K562 (cell line): ENCODE measurements at regions not wholly inside any gene's neighbourhood (a gene's known extent, or its start where the extent isn't known, plus 50 kb on each side); places are given as distances from the start of the nearest gene placed in this dataset.

Source experiments
- ATAC-seq: fragments of 200-7000 bp; cut with Tn5 transposase; 3 replicates; pipeline ENCODE4 v1.9.1; 2020; ENCODE audit warnings: moderate library complexity
- BruUV-seq: library from RNA; stranded (reverse); fragments of 400-500 nt; replicated peaks from 2 replicates; lab custom pipeline; 2021; lab: Mats Ljungman, UMichigan
- CTCF ChIA-PET: fragments of 300-600 bp; formaldehyde crosslinking; extraction: SDS; loops from one replicate; lab custom pipeline; 2021; ENCODE audit warnings: low intra/inter-chr PET ratio; lab: Yijun Ruan, JAX
- POLR2A ChIA-PET: fragments of 300-600, 350-650 bp; sonication (Branson Sonifier 250); formaldehyde crosslinking; extraction: SDS; loops from one replicate; lab custom pipeline; 2021; ENCODE audit warnings: antibody characterized with exemption, inconsistent platforms; lab: Yijun Ruan, JAX
- DNase-seq, 4 experiments: peaks; one replicate each; pipeline versions ENCODE4 v3.0.0 to v3.0.0-alpha.2; 2011 to 2018; ENCODE audit warnings: low spot score in 3 of 4, mixed read lengths in 3 of 4; ENCODE audit errors: extremely low read depth in 1 of 4
- FAIRE-seq: peaks from 2 replicates; lab custom pipeline; 2011; peaks lifted over from hg19 to GRCh38; lab: Jason Lieb, UNC
- H2AFZ ChIP-seq: 2 replicates; pipeline ENCODE4 v1.6.0; 2011; ENCODE audit warnings: low read depth, low read length, control low read depth, inconsistent platforms
- H3K27ac ChIP-seq: fragments of 200-600 bp; 3 replicates; pipeline ENCODE4 v1.8.0; 2011; ENCODE audit warnings: low read depth, mild to moderate bottlenecking, control low read depth, inconsistent platforms, low read length, moderate library complexity, mixed read lengths; ENCODE audit errors: extremely low read depth
- H3K27me3 ChIP-seq, 2 experiments: fragments of 300-600 bp in 1 of 2; 2 replicates in 1 of 2; 3 replicates in 1 of 2; pipeline versions ENCODE4 v1.6.0 to v1.8.0; 2011; ENCODE audit warnings: inconsistent platforms in 2 of 2, low read length in 2 of 2, mild to moderate bottlenecking in 1 of 2, mixed read lengths in 1 of 2, moderate library complexity in 1 of 2; ENCODE audit not compliant: control insufficient read depth in 2 of 2, insufficient read depth in 2 of 2
- H3K36me3 ChIP-seq: fragments of 300-600 bp; 3 replicates; pipeline ENCODE4 v1.8.0; 2011; ENCODE audit warnings: mild to moderate bottlenecking, low read length, inconsistent platforms; ENCODE audit not compliant: control insufficient read depth, insufficient read depth
- H3K4me1 ChIP-seq, 2 experiments: fragments of 200-600 bp in 1 of 2; replicated peaks in 1 of 2; 2 replicates in 1 of 2; 3 replicates in 1 of 2; pipeline versions ENCODE4 v1.5.1 to v1.8.0; 2011; ENCODE audit warnings: inconsistent platforms in 2 of 2, low read length in 2 of 2, mild to moderate bottlenecking in 1 of 2, mixed read lengths in 1 of 2, moderate library complexity in 1 of 2; ENCODE audit not compliant: control insufficient read depth in 2 of 2, insufficient read depth in 2 of 2
- H3K4me2 ChIP-seq: 2 replicates; pipeline ENCODE4 v1.6.1; 2011; ENCODE audit warnings: low read length, control low read depth, inconsistent platforms, mixed read lengths; ENCODE audit not compliant: insufficient read depth
- H3K4me3 ChIP-seq: fragments of 200-600 bp; sonication (generic), shearing (Covaris generic); 2 replicates; pipeline ENCODE4 v1.5.1; 2016; ENCODE audit warnings: control low read depth, inconsistent platforms
- H3K79me2 ChIP-seq: fragments of 200-600 bp; 3 replicates; pipeline ENCODE4 v1.8.0; 2011; ENCODE audit warnings: low read length, inconsistent platforms; ENCODE audit not compliant: control insufficient read depth, insufficient read depth
- H3K9ac ChIP-seq, 2 experiments: 2 replicates each; pipeline versions ENCODE4 v1.6.0 to v1.6.1; 2011; ENCODE audit warnings: low read depth in 2 of 2, low read length in 2 of 2, control low read depth in 1 of 2, inconsistent platforms in 1 of 2, mild to moderate bottlenecking in 1 of 2, mixed read lengths in 1 of 2; ENCODE audit not compliant: insufficient read depth in 1 of 2
- H3K9me1 ChIP-seq: one replicate; pipeline ENCODE4 v1.6.0; 2011; ENCODE audit warnings: inconsistent platforms, mild to moderate bottlenecking, low read length, moderate library complexity; ENCODE audit not compliant: control insufficient read depth, insufficient read depth
- H3K9me3 ChIP-seq: replicated peaks from 2 replicates; pipeline ENCODE4 v1.5.1; 2011; ENCODE audit warnings: low read depth, low read length, inconsistent platforms; ENCODE audit not compliant: control insufficient read depth, insufficient read depth
- H4K20me1 ChIP-seq: replicated peaks from 2 replicates; pipeline ENCODE4 v1.6.1; 2011; ENCODE audit warnings: low read length, inconsistent platforms, mixed read lengths; ENCODE audit not compliant: control insufficient read depth, insufficient read depth
- FOXP4 ChIP-seq: sonication (generic); formaldehyde crosslinking; IDR thresholded peaks from 2 replicates; pipeline ENCODE4 v1.8.0; 2022; ENCODE audit warnings: mild to moderate bottlenecking, missing genetic modification reagents, borderline replicate concordance
- HIVEP1 ChIP-seq: fragments of 250-450 bp; sonication (Bioruptor Pico); IDR thresholded peaks from 2 replicates; pipeline ENCODE4 v1.4.0; 2020; ENCODE audit warnings: mild to moderate bottlenecking
- SNAPC5 ChIP-seq: fragments of 250-450 bp; sonication (Bioruptor Pico); IDR thresholded peaks from 2 replicates; pipeline ENCODE4 v1.8.0; 2021; ENCODE audit warnings: moderate library complexity, mild to moderate bottlenecking, inconsistent platforms
- ZBTB43 ChIP-seq: sonication (generic); formaldehyde crosslinking; IDR thresholded peaks from 2 replicates; pipeline ENCODE4 v1.8.0; 2023; ENCODE audit warnings: mild to moderate bottlenecking, missing genetic modification reagents
- ZNF277 ChIP-seq: fragments of 250-450 bp; sonication (Bioruptor Pico); IDR thresholded peaks from 2 replicates; pipeline ENCODE4 v1.8.0; 2022; ENCODE audit warnings: inconsistent platforms, mild to moderate bottlenecking, moderate library complexity, borderline replicate concordance
- WGBS: fragments of 100-300 bp; shearing (Covaris generic); methylation state at CpG from one replicate; pipeline ENCODE4 v1.1.6; 2016; ENCODE audit warnings: low coverage, mixed read lengths; ENCODE audit not compliant: insufficient coverage; ENCODE audit errors: missing lambda C conversion rate; 5-methylcytosine and 5-hydroxymethylcytosine counted together
- in situ Hi-C: fragments of 300-500 bp; cut with MboI; formaldehyde crosslinking; loops from 4 replicates; pipeline ENCODE4 v1.15.0; 2018; ENCODE audit warnings: inconsistent platforms, mixed read lengths
- intact Hi-C: fragments of 100-400 bp; cut with micrococcal nuclease; formaldehyde crosslinking; loops from 2 replicates; pipeline ENCODE4 v1.14.2; 2022

- no peaks in the 10 kb centered on the region for H3K9me3 ChIP-seq
- intact Hi-C loops (no loop called here), in situ Hi-C loops (no loop called here)
- CTCF ChIA-PET: no interaction called here
- H3K9ac ChIP-seq: no peak overlapping the region
- no peak overlapping the region for H3K4me2 ChIP-seq
- no peaks in the 10 kb centered on the region for H3K9me1 ChIP-seq
- FAIRE-seq: no peak
- no TSS peak for BruUV-seq
- no peaks in the 10 kb centered on the region for H4K20me1 ChIP-seq
- H3K4me1 ChIP-seq: no peaks in the 10 kb centered on the region
- WGBS: 0% methylated on average over 8 of the region's 8 CpGs
- H3K79me2 ChIP-seq: no peaks in the 10 kb centered on the region
- no peak for ATAC-seq
- H2AFZ ChIP-seq: no peak overlapping the region
- POLR2A ChIA-PET: no interaction called here
- TF ChIP-seq SNAPC5 (no peak), HIVEP1 (CRISPR knock-in tag) (no peak), ZNF277 (no peak), ZBTB43 (CRISPR knock-in tag) (no peak), FOXP4 (no peak)
- no peak for DNase-seq
- H3K36me3 ChIP-seq: no peaks in the 10 kb centered on the region
- peaks cover 22 to 34% of the 10 kb centered on the region in 2 experiments; a peak in 3 of 5 replicates for H3K27me3 ChIP-seq
- H3K4me3 ChIP-seq: no peak overlapping the region
- H3K27ac ChIP-seq: no peak overlapping the region
Observed at GRCh38 chr6:21494505-21494904, 99.0 kb upstream of the SOX4 start.
